Osteocyte (in vitro differentiated cells): ENCODE measurements at regions not wholly inside any gene's neighbourhood (a gene's known extent, or its start where the extent isn't known, plus 50 kb on each side); places are given as distances from the start of the nearest gene placed in this dataset.

Experiments used
- DNase-seq: peaks from one replicate; pipeline ENCODE4 v3.0.0; 2021; ENCODE audit warnings: mixed read lengths; ENCODE audit not compliant: unreplicated experiment; ENCODE audit errors: extremely low spot score
- H3K27ac Mint-ChIP-seq: one replicate; pipeline ENCODE4 v1.8.0; 2021; ENCODE audit warnings: mild to moderate bottlenecking, mixed read lengths; ENCODE audit not compliant: unreplicated experiment
- H3K27me3 Mint-ChIP-seq: one replicate; pipeline ENCODE4 v1.8.0; 2021; ENCODE audit warnings: mixed read lengths; ENCODE audit not compliant: unreplicated experiment
- H3K36me3 Mint-ChIP-seq: one replicate; pipeline ENCODE4 v1.8.0; 2021; ENCODE audit warnings: mixed read lengths; ENCODE audit not compliant: unreplicated experiment
- H3K4me1 Mint-ChIP-seq: one replicate; pipeline ENCODE4 v1.8.0; 2021; ENCODE audit warnings: mixed read lengths; ENCODE audit not compliant: unreplicated experiment
- H3K4me3 Mint-ChIP-seq: one replicate; pipeline ENCODE4 v1.8.0; 2021; ENCODE audit warnings: mild to moderate bottlenecking, moderate library complexity, mixed read lengths; ENCODE audit not compliant: unreplicated experiment
- H3K9me3 Mint-ChIP-seq: one replicate; pipeline ENCODE4 v1.8.0; 2021; ENCODE audit warnings: mixed read lengths; ENCODE audit not compliant: unreplicated experiment
- TF ChIP-seq, protein P1 (sequence below): fragments of 200-600 bp; sonication (generic); IDR thresholded peaks from 2 replicates; pipeline ENCODE4 v1.5.0; 2021; ENCODE audit warnings: antibody characterized with exemption, mild to moderate bottlenecking, moderate library complexity

DNA sequence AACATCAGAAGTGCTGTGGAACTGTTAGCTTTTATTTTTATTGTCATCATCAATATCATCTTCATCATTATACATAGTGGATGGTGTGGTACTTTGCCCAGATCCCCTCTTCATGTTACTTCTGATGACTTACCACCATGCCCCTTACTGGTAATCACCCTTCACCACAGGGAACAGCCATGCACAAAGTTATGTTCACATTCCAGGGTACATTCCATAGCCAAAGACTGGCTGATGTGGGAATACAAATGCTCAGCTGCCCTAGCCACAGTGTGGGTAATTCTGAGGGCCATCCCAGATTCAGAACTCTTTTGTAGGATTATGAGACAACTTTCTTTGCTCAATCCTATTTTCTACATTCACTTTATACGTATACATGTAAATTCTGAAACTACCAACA, 691.3 kb upstream of the CXADR start:
- H3K27ac Mint-ChIP-seq, result no peak overlapping the region
- no peaks in the 10 kb centered on the region for H3K27me3 Mint-ChIP-seq
- peaks cover 15% of the 10 kb centered on the region for H3K4me1 Mint-ChIP-seq
- no peak overlapping the region for H3K4me3 Mint-ChIP-seq
- TF ChIP-seq, protein P1, sequence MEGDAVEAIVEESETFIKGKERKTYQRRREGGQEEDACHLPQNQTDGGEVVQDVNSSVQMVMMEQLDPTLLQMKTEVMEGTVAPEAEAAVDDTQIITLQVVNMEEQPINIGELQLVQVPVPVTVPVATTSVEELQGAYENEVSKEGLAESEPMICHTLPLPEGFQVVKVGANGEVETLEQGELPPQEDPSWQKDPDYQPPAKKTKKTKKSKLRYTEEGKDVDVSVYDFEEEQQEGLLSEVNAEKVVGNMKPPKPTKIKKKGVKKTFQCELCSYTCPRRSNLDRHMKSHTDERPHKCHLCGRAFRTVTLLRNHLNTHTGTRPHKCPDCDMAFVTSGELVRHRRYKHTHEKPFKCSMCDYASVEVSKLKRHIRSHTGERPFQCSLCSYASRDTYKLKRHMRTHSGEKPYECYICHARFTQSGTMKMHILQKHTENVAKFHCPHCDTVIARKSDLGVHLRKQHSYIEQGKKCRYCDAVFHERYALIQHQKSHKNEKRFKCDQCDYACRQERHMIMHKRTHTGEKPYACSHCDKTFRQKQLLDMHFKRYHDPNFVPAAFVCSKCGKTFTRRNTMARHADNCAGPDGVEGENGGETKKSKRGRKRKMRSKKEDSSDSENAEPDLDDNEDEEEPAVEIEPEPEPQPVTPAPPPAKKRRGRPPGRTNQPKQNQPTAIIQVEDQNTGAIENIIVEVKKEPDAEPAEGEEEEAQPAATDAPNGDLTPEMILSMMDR, result no peak
- no peak for DNase-seq
- peaks cover 6% of the 10 kb centered on the region for H3K9me3 Mint-ChIP-seq
- H3K36me3 Mint-ChIP-seq, result peaks cover 2% of the 10 kb centered on the region

DNA sequence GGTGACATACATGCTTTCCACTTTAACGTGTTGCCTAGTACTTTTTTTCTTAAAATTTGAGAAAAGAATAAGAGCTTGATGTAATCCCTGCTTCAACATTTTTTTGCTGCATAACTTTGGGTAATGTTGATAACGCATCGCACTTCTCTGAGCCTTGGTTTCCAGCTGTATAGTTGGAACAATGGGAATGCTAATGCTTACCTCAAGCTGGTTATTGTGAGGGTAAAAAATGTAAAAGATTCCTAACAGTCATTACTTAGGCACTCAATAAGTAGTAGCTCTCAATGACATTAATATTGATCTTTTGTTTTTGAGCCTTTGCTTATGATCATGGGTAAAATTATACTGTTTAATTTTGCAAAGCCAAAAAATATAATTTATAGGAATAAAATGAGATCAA, 683.3 kb upstream of the CXADR start:
- H3K4me3 Mint-ChIP-seq, result no peak overlapping the region
- TF ChIP-seq, protein P1, result no peak

DNA sequence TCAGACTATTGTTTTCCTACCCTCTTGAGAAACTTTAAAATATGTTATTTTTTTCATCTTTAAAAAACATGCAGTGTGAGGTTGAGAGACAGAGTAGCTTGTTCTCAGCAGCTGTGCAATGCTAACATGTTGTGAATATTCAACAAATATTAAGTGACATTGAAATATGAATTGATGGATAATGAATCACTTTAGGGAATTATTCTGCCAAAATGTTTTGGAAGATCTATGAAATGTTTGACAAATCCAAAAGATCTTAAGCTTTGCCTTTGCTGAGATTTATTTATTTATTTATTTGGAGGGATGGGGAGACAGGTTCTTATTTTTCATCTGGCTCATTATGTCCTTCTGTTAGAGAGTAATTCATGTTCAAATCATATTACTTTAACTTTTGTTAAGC, 680.1 kb upstream of the CXADR start:
- Mint-ChIP-seq H3K4me3 (no peak overlapping the region), H3K9me3 (no peaks in the 10 kb centered on the region), H3K27ac (no peak overlapping the region)

More for the DNA sequence above, 683.3 kb upstream of the CXADR start:
- H3K9me3 Mint-ChIP-seq, result no peaks in the 10 kb centered on the region
- no peaks in the 10 kb centered on the region for H3K27me3 Mint-ChIP-seq
- no peaks in the 10 kb centered on the region for H3K36me3 Mint-ChIP-seq
- H3K4me1 Mint-ChIP-seq, result peaks cover 16% of the 10 kb centered on the region
- no peak overlapping the region for H3K27ac Mint-ChIP-seq
- DNase-seq, result no peak

DNA sequence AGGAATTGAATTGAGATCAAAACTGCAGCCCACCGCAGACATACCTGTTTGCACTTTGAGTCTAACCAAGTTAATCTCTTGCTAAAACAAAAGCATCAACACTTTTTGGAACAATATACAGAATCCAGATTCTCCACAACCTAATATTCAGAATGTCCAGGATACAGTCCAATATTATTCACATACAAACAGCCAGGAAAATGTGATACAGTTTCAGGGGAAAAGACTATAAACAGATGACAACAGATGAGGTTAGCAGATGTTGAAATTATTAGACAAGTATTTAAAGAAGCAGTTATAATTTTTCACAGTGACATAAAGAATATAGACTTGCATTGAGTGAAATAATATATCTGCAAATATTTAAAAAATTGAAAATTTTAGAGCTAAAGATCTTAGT, 678.1 kb upstream of the CXADR start:
- DNase-seq, result no peak
- peaks cover 39% of the 10 kb centered on the region for H3K4me1 Mint-ChIP-seq
- no peak overlapping the region for H3K4me3 Mint-ChIP-seq
- TF ChIP-seq, protein P1, result no peak
- H3K27ac Mint-ChIP-seq, result no peak overlapping the region
- H3K9me3 Mint-ChIP-seq, result no peaks in the 10 kb centered on the region
- no peaks in the 10 kb centered on the region for H3K36me3 Mint-ChIP-seq
- no peaks in the 10 kb centered on the region for H3K27me3 Mint-ChIP-seq

More for the DNA sequence above, 680.1 kb upstream of the CXADR start:
- Mint-ChIP-seq H3K36me3 (no peaks in the 10 kb centered on the region), H3K27me3 (no peaks in the 10 kb centered on the region), H3K4me1 (peaks cover 26% of the 10 kb centered on the region)
- TF ChIP-seq, protein P1, result no peak
- DNase-seq, result no peak

DNA sequence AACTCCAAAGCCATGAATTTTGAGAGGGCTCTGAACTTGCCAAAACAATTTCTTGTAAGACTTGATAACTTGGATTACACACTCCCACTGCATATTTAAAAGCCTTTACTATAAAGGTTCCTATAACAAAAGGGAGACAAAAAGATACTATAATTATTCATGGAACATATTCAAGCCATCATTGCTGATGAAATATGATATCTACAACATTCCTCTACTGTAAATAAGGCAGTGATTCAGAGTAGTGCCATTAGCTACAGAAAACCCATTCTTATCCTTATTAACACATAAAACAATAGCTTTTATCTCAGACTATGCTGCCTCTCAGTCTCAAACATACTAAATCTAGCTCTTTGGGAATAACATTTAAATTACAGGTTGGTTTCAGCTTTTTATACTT, 675.5 kb upstream of the CXADR start:
- Mint-ChIP-seq H3K4me3 (no peak overlapping the region), H3K9me3 (no peaks in the 10 kb centered on the region), H3K36me3 (no peaks in the 10 kb centered on the region), H3K27ac (peak overlapping the region; percentile 60), H3K27me3 (no peaks in the 10 kb centered on the region), H3K4me1 (peaks cover 36% of the 10 kb centered on the region)
- TF ChIP-seq, protein P1, result no peak
- DNase-seq, result no peak
